ENCODE measurements at regions not wholly inside any gene's neighbourhood (a gene's known extent, or its start where the extent isn't known, plus 50 kb on each side); places are given as distances from the start of the nearest gene placed in this dataset.

- peaks cover 15% of the 10 kb centered on the region for H3K9me3 Mint-ChIP-seq (ENCODE audit: unreplicated experiment)
- H3K4me1 Mint-ChIP-seq (ENCODE audit: low read depth, unreplicated experiment), result peaks cover 37% of the 10 kb centered on the region
- H3K27me3 Mint-ChIP-seq (ENCODE audit: unreplicated experiment), result peaks cover 11% of the 10 kb centered on the region
- no peak overlapping the region for H3K4me3 Mint-ChIP-seq (ENCODE audit: unreplicated experiment)
- DNase-seq, result no peak
- no peak for TF ChIP-seq CTCF (IDR thresholded peaks at IDR 0.05; ENCODE audit: partially characterized antibody, unreplicated experiment)
- H3K27ac Mint-ChIP-seq (ENCODE audit: unreplicated experiment), result no peak overlapping the region
- H3K36me3 Mint-ChIP-seq (ENCODE audit: unreplicated experiment), result no peaks in the 10 kb centered on the region
Observed at GRCh38 chr9:89743216-89743572, 138.4 kb downstream of the GADD45G start.

DNA sequence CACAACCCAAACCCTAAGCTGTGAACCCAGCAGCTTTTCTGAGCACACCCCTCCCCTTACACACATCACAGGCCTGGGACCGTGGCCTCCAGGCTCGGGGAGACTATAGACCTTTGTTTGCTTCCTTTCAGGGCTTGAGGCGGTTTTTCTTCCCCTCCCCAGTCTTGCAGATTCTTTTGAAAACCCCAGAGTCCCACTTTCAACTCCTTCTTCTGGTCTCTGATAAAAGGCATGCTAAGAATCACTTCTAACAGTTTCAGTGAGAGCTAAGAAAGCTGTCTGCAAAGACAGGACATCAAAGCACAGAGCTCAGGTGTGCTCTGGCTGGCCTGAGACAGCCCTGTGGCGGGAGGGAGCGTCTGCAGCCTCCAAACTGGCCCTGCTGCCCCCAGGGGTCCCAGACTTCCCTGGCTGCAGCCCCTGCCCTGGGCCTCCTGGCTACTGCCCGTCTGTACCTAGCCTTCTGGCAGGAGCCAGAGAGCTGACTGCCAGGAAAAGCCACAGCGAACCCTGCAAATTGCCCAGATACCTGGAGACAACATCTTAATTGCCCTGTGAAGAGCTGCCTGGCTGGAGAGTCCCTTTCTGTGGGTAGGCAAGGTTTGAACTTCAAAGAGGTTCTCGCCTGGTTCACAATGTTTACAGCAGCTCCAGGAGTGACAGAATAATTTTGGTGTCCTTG is 138.9 kb downstream of the GADD45G start:
- H3K9me3 Mint-ChIP-seq (ENCODE audit: unreplicated experiment), result peaks cover 18% of the 10 kb centered on the region
- TF ChIP-seq CTCF (IDR thresholded peaks at IDR 0.05; ENCODE audit: partially characterized antibody, unreplicated experiment), result no peak
- H3K36me3 Mint-ChIP-seq (ENCODE audit: unreplicated experiment), result no peaks in the 10 kb centered on the region
- no peak overlapping the region for H3K4me3 Mint-ChIP-seq (ENCODE audit: unreplicated experiment)
- DNase-seq, result no peak
- peaks cover 43% of the 10 kb centered on the region for H3K4me1 Mint-ChIP-seq (ENCODE audit: low read depth, unreplicated experiment)
- no peak overlapping the region for H3K27ac Mint-ChIP-seq (ENCODE audit: unreplicated experiment)
- H3K27me3 Mint-ChIP-seq (ENCODE audit: unreplicated experiment), result peaks cover 11% of the 10 kb centered on the region

DNA sequence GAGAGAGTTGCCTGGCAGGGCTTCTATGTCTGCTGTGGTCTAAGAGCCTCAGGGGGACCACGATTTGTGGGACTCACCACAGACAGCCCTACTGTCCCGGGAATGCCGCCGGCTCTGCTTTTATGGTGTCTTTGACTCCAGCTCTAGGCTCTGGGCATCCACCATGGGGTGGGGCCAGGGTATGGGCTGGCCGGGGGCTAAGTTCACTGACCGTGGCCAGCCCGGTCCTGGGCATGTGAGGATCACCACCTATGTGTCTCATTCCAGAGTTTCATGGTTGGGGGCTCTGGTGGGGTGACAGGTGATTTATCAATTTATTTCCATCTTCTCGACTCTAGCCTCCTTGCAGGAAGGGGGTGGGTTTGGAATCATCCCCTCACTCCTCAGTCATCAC is 139.4 kb downstream of the GADD45G start:
- H3K4me3 Mint-ChIP-seq (ENCODE audit: unreplicated experiment), result no peak overlapping the region
- TF ChIP-seq CTCF (IDR thresholded peaks at IDR 0.05; ENCODE audit: partially characterized antibody, unreplicated experiment), result no peak
- H3K36me3 Mint-ChIP-seq (ENCODE audit: unreplicated experiment), result no peaks in the 10 kb centered on the region
- peak overlapping the region; percentile 68 for H3K27ac Mint-ChIP-seq (ENCODE audit: unreplicated experiment)
- no peak for DNase-seq
- H3K4me1 Mint-ChIP-seq (ENCODE audit: low read depth, unreplicated experiment), result peaks cover 45% of the 10 kb centered on the region
- peaks cover 20% of the 10 kb centered on the region for H3K9me3 Mint-ChIP-seq (ENCODE audit: unreplicated experiment)
- peaks cover 12% of the 10 kb centered on the region for H3K27me3 Mint-ChIP-seq (ENCODE audit: unreplicated experiment)

DNA sequence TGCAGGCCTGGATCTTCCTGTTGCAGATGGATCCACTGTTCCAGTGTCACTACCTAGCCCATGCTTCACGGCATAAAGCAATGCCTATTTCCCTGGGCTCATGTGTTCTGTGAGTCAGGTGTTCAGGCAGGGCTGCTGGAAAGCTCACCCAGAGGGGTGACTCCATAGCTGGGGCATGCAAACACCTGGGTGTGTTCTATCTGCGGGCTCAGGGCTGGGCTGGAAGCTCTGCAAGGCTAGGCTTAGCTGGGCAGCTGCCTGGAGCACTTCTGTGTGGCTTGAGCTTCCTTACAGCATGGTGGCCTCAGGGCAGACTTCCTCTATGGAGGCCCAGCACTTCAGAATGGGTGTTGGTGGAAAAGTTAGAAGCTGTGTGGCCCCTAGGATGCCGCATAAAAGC is 139.9 kb downstream of the GADD45G start:
- Mint-ChIP-seq H3K4me3 (ENCODE audit: unreplicated experiment) (no peak overlapping the region), H3K27ac (ENCODE audit: unreplicated experiment) (peak overlapping the region; percentile 68), H3K9me3 (ENCODE audit: unreplicated experiment) (peaks cover 24% of the 10 kb centered on the region), H3K27me3 (ENCODE audit: unreplicated experiment) (peaks cover 16% of the 10 kb centered on the region), H3K36me3 (ENCODE audit: unreplicated experiment) (no peaks in the 10 kb centered on the region), H3K4me1 (ENCODE audit: low read depth, unreplicated experiment) (peaks cover 50% of the 10 kb centered on the region)
- no peak for TF ChIP-seq CTCF (IDR thresholded peaks at IDR 0.05; ENCODE audit: partially characterized antibody, unreplicated experiment)
- DNase-seq, result no peak

DNA sequence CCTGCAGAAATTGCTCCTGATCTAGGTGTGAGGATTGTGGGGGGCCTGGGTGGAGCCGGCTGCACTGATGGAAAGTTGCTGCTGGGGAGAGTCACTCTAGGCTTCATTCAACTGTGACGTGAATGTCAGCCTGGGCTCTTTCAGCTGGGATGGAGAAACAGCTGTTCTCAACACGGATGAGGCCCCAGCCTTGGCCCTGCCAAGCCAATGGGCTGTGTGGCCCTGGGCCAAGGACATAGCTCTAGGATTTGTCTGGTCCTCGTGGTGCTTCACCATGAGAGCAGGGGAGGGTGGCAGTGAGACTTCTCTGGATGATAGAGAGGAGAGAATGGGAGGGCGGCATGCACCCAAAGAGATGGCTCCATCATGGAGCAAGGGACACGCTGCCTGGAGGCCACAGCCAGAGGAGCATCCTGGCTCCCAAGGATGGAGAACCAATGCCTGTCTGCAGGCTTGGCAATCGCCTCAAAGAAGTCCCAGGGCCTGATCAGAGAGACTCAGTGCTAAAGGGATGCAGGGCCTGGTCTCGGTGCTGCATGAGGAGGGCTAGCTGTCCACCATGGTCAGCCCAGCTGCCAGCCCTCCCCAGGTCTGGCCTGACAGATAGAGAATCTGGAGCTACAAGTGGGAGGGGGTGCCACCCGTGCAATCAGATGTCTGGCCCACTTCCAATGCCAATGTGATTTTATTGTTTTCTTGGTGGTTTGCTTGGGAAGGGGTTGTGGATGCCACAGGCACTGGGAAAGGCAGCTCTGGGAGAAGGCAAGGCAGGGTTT is 141.0 kb downstream of the GADD45G start:
- Mint-ChIP-seq H3K9me3 (ENCODE audit: unreplicated experiment) (peaks cover 35% of the 10 kb centered on the region), H3K4me1 (ENCODE audit: low read depth, unreplicated experiment) (peaks cover 61% of the 10 kb centered on the region), H3K4me3 (ENCODE audit: unreplicated experiment) (peak overlapping the region; percentile 34), H3K36me3 (ENCODE audit: unreplicated experiment) (no peaks in the 10 kb centered on the region), H3K27ac (ENCODE audit: unreplicated experiment) (peak overlapping the region; percentile 96), H3K27me3 (ENCODE audit: unreplicated experiment) (peaks cover 25% of the 10 kb centered on the region)
- no peak for DNase-seq
- no peak for TF ChIP-seq CTCF (IDR thresholded peaks at IDR 0.05; ENCODE audit: partially characterized antibody, unreplicated experiment)

All from glutamatergic neuron (in vitro differentiated cells).